Right lobe of liver (tissue), 6 donors: ENCODE measurements at regions not wholly inside any gene's neighbourhood (a gene's known extent, or its start where the extent isn't known, plus 50 kb on each side); places are given as distances from the start of the nearest gene placed in this dataset.
"Not testable (repeated sequence)": the region's sequence is repeated elsewhere in the genome, so short reads cannot be mapped to it uniquely, and the experiment has no call there.

Experiments
- ATAC-seq, 4 donors: fragments of 200-7000 bp; cut with Tn5 transposase; one replicate each; pipeline ENCODE4 v1.9.1; 2020; ENCODE audit warnings: mild to moderate bottlenecking in 4 of 4, moderate library complexity in 4 of 4
- DNase-seq, 3 donors: peaks; one replicate each; pipeline ENCODE4 v3.0.0-alpha.2; 2020
- H3K27ac ChIP-seq, 3 donors: fragments of 200-600 bp; one replicate each; pipeline ENCODE4 v1.8.0; 2022
- H3K27me3 ChIP-seq, 2 donors: fragments of 200-600 bp; one replicate each; pipeline ENCODE4 v1.8.0; 2022
- H3K36me3 ChIP-seq, 4 donors: fragments of 200-600 bp; sonication (generic) in 1 of 4; one replicate each; pipeline versions ENCODE4 v1.5.1 to v1.8.0; 2017 to 2022; ENCODE audit warnings: control low read depth in 1 of 4
- H3K4me1 ChIP-seq, 4 donors: fragments of 200-600 bp; sonication (generic) in 1 of 4; one replicate each; pipeline versions ENCODE4 v1.5.1 to v1.8.0; 2017 to 2022; ENCODE audit warnings: control low read depth in 1 of 4
- H3K4me3 ChIP-seq, 3 donors: fragments of 200-600 bp; one replicate each; pipeline ENCODE4 v1.8.0; 2022
- H3K9me3 ChIP-seq, 4 donors: fragments of 200-600 bp; sonication (generic) in 1 of 4; one replicate each; pipeline versions ENCODE4 v1.5.1 to v1.8.0; 2017 to 2022; ENCODE audit warnings: control low read depth in 1 of 4
- POLR2A ChIP-seq: fragments of 450-650 bp; IDR thresholded peaks from one replicate; pipeline ENCODE4 v1.6.1; 2017; ENCODE audit warnings: antibody characterized with exemption, mild to moderate bottlenecking
- WGBS: methylation state at CpG from one replicate; pipeline ENCODE4 v1.1.6; 2018; ENCODE audit warnings: low coverage, low lambda C conversion rate; ENCODE audit not compliant: insufficient coverage; ENCODE audit errors: missing lambda C conversion rate; 5-methylcytosine and 5-hydroxymethylcytosine counted together
- intact Hi-C, 2 donors: fragments of 100-400 bp; cut with DNase I; formaldehyde crosslinking; loops; one replicate each; pipeline versions ENCODE4 v1.11.2 to v1.14.1; 2022
- TF ChIP-seq, protein P1 (sequence below), 4 donors: fragments of 200-600 bp in 3 of 4; fragments of 450-650 bp in 1 of 4; IDR thresholded peaks; one replicate each; pipeline versions ENCODE4 v1.5.1 to v1.8.0; 2016 to 2022; ENCODE audit warnings: antibody characterized with exemption in 4 of 4, mild to moderate bottlenecking in 2 of 4
- donor health status: DM: no; HTN: yes; CAD: no.
- donor health status: DM: no; HTN: no; CAD: no.
- donor health status: DM: no; HTN: no; CAD: no.
- donor health status: DM: no; HTN: yes; CAD: no.
- donor health status: DM: no; HTN: yes; CAD: no.

- intact Hi-C loops: no loop called here
- H3K4me3 ChIP-seq: no peak overlapping the region
- no peaks in the 10 kb centered on the region for H3K4me1 ChIP-seq
- no peak for DNase-seq
- no peak for TF ChIP-seq POLR2A
- TF ChIP-seq, protein P1, sequence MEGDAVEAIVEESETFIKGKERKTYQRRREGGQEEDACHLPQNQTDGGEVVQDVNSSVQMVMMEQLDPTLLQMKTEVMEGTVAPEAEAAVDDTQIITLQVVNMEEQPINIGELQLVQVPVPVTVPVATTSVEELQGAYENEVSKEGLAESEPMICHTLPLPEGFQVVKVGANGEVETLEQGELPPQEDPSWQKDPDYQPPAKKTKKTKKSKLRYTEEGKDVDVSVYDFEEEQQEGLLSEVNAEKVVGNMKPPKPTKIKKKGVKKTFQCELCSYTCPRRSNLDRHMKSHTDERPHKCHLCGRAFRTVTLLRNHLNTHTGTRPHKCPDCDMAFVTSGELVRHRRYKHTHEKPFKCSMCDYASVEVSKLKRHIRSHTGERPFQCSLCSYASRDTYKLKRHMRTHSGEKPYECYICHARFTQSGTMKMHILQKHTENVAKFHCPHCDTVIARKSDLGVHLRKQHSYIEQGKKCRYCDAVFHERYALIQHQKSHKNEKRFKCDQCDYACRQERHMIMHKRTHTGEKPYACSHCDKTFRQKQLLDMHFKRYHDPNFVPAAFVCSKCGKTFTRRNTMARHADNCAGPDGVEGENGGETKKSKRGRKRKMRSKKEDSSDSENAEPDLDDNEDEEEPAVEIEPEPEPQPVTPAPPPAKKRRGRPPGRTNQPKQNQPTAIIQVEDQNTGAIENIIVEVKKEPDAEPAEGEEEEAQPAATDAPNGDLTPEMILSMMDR (IDR thresholded peaks at IDR 0.05): no peak
- no peak overlapping the region for H3K27ac ChIP-seq
- no peak for ATAC-seq
- no peaks in the 10 kb centered on the region for H3K27me3 ChIP-seq
- H3K36me3 ChIP-seq: no peaks in the 10 kb centered on the region
- H3K9me3 ChIP-seq: no peaks in the 10 kb centered on the region
Observed at GRCh38 chr6:115159733-115160132, 816.9 kb upstream of the HS3ST5 start.

DNA sequence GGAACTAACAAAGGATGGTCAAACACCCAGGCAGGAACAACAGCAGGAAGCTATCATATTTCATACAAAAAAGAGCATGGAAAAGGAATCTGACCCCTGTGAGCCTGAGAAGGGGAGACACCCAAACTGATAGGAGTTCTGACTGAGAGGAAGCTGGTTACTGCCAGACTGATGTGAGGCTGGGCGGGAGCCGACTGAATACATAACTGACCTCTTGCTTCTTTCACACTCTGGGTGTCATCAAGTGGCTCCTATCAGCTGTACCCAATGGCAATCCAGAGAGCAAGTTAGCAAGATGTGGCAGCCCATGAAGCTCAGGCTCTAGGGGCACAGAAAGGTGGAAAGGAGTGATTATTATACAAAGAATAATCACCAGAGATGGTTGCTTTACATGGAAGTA is 795.1 kb upstream of the HS3ST5 start:
- ATAC-seq: no peak
- WGBS: no CpG with 5 or more reads among the region's 2 CpGs
- no peaks in the 10 kb centered on the region for H3K9me3 ChIP-seq
- intact Hi-C loops: no loop called here
- no peaks in the 10 kb centered on the region for H3K36me3 ChIP-seq
- DNase-seq: no peak
- no peaks in the 10 kb centered on the region for H3K4me1 ChIP-seq
- H3K27ac ChIP-seq: no peak overlapping the region
- no peaks in the 10 kb centered on the region for H3K27me3 ChIP-seq
- TF ChIP-seq, protein P1 (IDR thresholded peaks at IDR 0.05): no peak
- TF ChIP-seq POLR2A: no peak
- H3K4me3 ChIP-seq: no peak overlapping the region

DNA sequence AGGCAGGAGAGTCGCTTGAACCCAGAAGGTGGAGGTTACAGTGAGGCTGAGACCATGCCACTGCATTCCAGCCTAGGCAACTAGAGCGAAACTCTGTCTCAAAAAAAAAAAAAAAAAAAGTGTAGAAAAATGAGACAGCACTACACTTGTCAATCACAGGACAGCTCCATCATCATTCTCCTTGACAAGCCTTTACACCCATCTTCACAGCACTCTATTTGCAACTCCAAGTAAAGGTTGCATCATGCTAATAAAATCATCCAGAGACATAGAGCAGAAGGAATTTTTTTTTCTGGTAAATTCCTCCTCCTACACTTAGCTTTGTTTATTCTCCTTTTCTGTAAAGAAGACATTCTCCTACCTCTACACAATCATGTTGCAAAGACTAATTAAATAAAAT is 791.0 kb upstream of the HS3ST5 start:
- no peaks in the 10 kb centered on the region for H3K36me3 ChIP-seq
- H3K27ac ChIP-seq: no peak overlapping the region
- DNase-seq: no peak
- WGBS: 72% methylated on average over 2 of the region's 2 CpGs
- no peak for ATAC-seq
- H3K4me1 ChIP-seq: no peaks in the 10 kb centered on the region
- H3K27me3 ChIP-seq: no peaks in the 10 kb centered on the region
- intact Hi-C loops: no loop called here
- H3K4me3 ChIP-seq: no peak overlapping the region
- TF ChIP-seq POLR2A: no peak
- TF ChIP-seq, protein P1 (IDR thresholded peaks at IDR 0.05): no peak
- H3K9me3 ChIP-seq: no peaks in the 10 kb centered on the region

DNA sequence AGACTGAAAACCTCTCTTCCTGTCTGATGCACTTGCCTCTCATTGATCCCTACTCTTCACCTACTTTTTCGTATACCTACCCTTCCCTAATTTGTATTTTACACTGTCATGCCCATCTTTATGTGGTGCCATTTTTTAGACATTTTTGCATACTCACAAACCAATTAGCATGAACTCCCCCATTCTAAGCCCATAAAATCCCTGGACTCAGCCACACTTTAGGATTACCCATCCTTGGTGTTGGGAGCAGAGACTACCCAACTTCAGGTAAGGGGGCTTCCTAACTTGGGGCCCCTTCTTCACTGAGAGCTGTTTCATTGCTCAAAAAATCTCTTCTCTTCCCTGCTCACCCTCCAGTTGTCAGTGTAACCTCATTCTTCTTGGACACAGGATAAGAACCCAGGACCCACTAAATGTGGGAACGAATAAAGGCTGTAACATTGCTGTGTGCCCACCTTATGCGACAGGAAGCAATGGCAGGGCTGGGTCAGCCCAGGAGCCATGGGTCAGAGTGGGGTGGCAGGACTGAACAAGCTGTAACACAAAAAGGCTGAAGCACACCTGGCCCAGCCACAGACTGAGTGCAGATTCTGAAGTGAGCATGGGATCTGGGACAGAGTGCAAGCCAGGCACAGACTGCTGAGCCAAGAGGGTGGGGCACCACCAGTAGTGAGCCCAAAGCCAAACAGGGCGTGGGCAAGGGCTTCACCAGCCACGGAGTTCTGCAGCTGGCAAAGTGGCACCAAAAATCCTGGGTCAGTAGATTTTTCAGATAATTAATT is 789.1 kb upstream of the HS3ST5 start:
- no peak overlapping the region for H3K27ac ChIP-seq
- 58% methylated on average over 5 of the region's 5 CpGs for WGBS
- no peak for TF ChIP-seq POLR2A
- TF ChIP-seq, protein P1 (IDR thresholded peaks at IDR 0.05): no peak
- intact Hi-C loops: no loop called here
- H3K4me1 ChIP-seq: no peaks in the 10 kb centered on the region
- ATAC-seq (peak in 1 of 4 donors; percentile 19), DNase-seq (peak in 1 of 3 donors; percentile 25)
- no peak overlapping the region for H3K4me3 ChIP-seq
- H3K36me3 ChIP-seq: no peaks in the 10 kb centered on the region
- no peaks in the 10 kb centered on the region for H3K9me3 ChIP-seq
- H3K27me3 ChIP-seq: no peaks in the 10 kb centered on the region

- WGBS: 0% methylated on average over 1 of the region's 11 CpGs
- ATAC-seq, H3K9me3 ChIP-seq, DNase-seq, intact Hi-C loops, H3K4me3 ChIP-seq, H3K36me3 ChIP-seq, H3K4me1 ChIP-seq, H3K27me3 ChIP-seq, H3K27ac ChIP-seq: not testable (repeated sequence)
Observed at GRCh38 chr6:115121513-115121912, 778.7 kb upstream of the HS3ST5 start.
